Prostate gland (tissue), 2 donors: ENCODE measurements at regions not wholly inside any gene's neighbourhood (a gene's known extent, or its start where the extent isn't known, plus 50 kb on each side); places are given as distances from the start of the nearest gene placed in this dataset.
A peak's percentile ranks its signal among the peaks of the same experiment; 100 is the strongest.

Source experiments
- DNase-seq: peaks from one replicate; pipeline ENCODE4 v3.0.0-alpha.2; 2019; ENCODE audit warnings: low spot score
- H3K27ac ChIP-seq, 2 donors: fragments of 200-600 bp; sonication (generic); 2 replicates each; pipeline ENCODE4 v1.5.1; 2017 to 2019
- H3K27me3 ChIP-seq: fragments of 200-600 bp; sonication (generic); replicated peaks from 2 replicates; pipeline ENCODE4 v1.5.1; 2019; ENCODE audit not compliant: insufficient read depth
- H3K36me3 ChIP-seq, 2 donors: fragments of 200-600 bp; sonication (generic); 1 replicate in 1 of 2; 2 replicates in 1 of 2; pipeline versions ENCODE4 v1.5.1 to v1.8.1; 2017 to 2019
- H3K4me1 ChIP-seq: fragments of 200-600 bp; sonication (generic); replicated peaks from 2 replicates; pipeline ENCODE4 v1.5.1; 2019
- H3K4me3 ChIP-seq, 2 donors: fragments of 200-600 bp; sonication (generic); 2 replicates each; pipeline ENCODE4 v1.5.1; 2017 to 2019
- H3K9me3 ChIP-seq: fragments of 200-600 bp; sonication (generic); 2 replicates; pipeline ENCODE4 v1.5.1; 2017
- CTCF ChIP-seq, 4 experiments: fragments of 200-600 bp in 2 of 4; fragments of 450-650 bp in 2 of 4; sonication (generic) in 2 of 4; IDR thresholded peaks; 1 replicate in 3 of 4; 2 replicates in 1 of 4; pipeline ENCODE4 v1.5.1; 2016 to 2019; ENCODE audit warnings: antibody characterized with exemption in 4 of 4, mild to moderate bottlenecking in 2 of 4, moderate library complexity in 2 of 4
- POLR2A ChIP-seq: fragments of 450-650 bp; IDR thresholded peaks from one replicate; pipeline ENCODE4 v1.6.1; 2016; ENCODE audit warnings: antibody characterized with exemption, mild to moderate bottlenecking
- POLR2AphosphoS5 ChIP-seq: sonication (generic); formaldehyde crosslinking; IDR thresholded peaks from one replicate; pipeline ENCODE4 v1.6.1; 2017; ENCODE audit warnings: antibody characterized with exemption
- WGBS: methylation state at CpG from one replicate; pipeline ENCODE4 v1.1.5; 2018; 5-methylcytosine and 5-hydroxymethylcytosine counted together
- intact Hi-C: fragments of 100-400 bp; cut with DNase I; formaldehyde crosslinking; loops from one replicate; pipeline ENCODE4 v1.14.2; 2022

DNA sequence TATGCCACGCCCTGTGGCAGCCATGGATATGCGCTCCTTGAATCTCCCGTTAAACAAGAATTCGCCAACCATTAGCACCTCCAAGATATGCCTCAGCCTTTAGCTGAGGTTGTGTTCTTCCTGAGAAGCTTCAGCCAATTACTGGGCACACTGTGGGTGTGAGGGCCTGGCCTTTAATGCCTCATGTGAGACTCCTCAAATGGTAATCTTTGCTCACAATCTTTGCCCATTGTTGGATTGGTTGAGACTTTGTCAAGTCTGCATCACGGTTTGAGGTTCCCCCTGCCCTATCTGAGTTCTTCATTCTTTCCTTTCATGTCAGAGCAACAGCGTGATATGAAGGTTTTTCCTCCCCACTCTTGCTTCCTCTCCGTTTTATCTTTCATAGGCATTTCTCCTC is 108.1 kb upstream of the CCDC54 start:
- DNase-seq: no peak
- Histone ChIP-seq H3K27ac (no peak overlapping the region), H3K27me3 (no peaks in the 10 kb centered on the region), H3K9me3 (no peaks in the 10 kb centered on the region), H3K4me3 (no peak overlapping the region), H3K4me1 (no peaks in the 10 kb centered on the region), H3K36me3 (no peaks in the 10 kb centered on the region)
- TF ChIP-seq POLR2A (no peak), POLR2AphosphoS5 (no peak), CTCF (IDR thresholded peaks at IDR 0.05) (no peak)
- whole genome bisulfite sequencing: 91% methylated on average over 7 of the region's 7 CpGs
- intact Hi-C loops: no loop called here

DNA sequence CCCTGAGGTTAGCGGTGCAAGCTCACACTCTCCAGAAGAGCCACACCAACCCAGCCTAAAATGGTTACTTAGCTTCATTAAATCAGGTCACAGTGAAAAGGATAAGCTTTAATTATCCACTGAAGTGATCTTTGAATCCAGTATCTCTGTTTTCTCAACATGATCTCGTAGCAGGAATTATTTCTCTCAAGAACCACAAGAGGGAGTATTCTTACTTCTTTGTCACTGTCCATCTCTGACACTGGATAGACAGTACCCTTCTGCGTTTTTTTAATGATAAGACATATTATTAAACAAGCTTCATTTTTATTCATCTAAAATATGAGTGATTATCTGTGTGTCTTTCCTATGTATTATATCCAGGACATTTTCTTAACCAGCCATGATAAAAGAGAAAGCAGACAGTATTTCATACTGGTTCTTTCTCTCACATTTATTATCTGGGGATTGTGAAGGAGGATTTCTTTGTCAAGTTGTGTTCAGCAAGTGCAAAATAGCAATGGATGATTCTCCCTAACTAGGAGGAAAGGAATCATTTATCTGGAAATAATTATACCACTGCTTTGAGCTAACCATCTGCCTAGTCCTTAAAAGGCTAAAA is 105.4 kb upstream of the CCDC54 start:
- TF ChIP-seq CTCF (IDR thresholded peaks at IDR 0.05) (peak; percentile 45 to 72 (median 66)), POLR2A (no peak), POLR2AphosphoS5 (no peak)
- H3K36me3 ChIP-seq: no peaks in the 10 kb centered on the region
- no peak for DNase-seq
- 15% methylated on average over 3 of the region's 3 CpGs for WGBS
- no peaks in the 10 kb centered on the region for H3K27me3 ChIP-seq
- intact Hi-C loops: loop anchor here (2.0 kb wide), 1 partner anchor 149 kb away; no protein-coding TSS in a partner anchor
- no peak overlapping the region for H3K27ac ChIP-seq
- H3K9me3 ChIP-seq: no peaks in the 10 kb centered on the region
- no peak overlapping the region for H3K4me3 ChIP-seq
- H3K4me1 ChIP-seq: no peaks in the 10 kb centered on the region

DNA sequence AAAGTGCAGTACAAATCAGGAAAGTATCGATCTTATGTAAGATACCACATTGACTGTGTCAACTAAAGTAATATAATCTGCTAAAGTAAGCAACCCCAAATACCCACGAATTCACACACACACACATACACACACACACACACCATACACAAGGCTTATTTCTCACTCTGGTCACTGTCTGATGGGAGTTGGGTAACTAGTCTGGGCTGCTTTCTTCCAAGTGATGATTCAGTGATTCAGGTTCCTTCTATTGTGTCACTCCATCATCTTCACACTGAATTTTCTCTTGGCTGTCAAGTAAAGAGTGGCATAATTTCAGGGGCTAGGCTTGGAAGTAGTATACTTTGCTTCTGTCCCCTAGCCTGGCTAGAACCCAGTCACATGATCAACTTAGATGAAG is 104.8 kb upstream of the CCDC54 start:
- no peak for TF ChIP-seq POLR2AphosphoS5
- no peak for TF ChIP-seq POLR2A
- no peak for TF ChIP-seq CTCF (IDR thresholded peaks at IDR 0.05)
- Histone ChIP-seq H3K27ac (no peak overlapping the region), H3K4me3 (no peak overlapping the region), H3K9me3 (no peaks in the 10 kb centered on the region), H3K27me3 (no peaks in the 10 kb centered on the region), H3K36me3 (no peaks in the 10 kb centered on the region), H3K4me1 (no peaks in the 10 kb centered on the region)
- intact Hi-C loops: no loop called here
- WGBS: 83% methylated on average over 2 of the region's 2 CpGs
- no peak for DNase-seq

DNA sequence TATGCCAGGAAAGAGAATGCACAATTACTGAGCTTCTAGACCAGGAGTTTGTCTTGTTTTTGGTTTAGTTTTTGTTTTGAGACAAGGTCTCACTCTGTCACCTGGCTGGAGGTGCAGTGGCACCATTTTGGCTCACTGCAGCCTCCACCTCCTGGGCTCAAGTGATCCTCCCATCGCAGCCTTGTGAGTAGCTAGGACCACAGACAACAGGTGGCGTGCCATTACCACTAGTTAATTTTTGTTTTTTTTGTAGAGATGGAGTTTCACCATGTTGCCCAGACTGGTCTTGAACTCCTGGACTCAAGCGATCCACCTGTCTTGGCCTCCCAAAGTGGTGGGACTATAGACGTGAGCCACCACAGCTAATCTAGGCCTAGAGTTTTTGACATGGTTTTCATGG is 104.4 kb upstream of the CCDC54 start:
- H3K4me1 ChIP-seq: no peaks in the 10 kb centered on the region
- no peak overlapping the region for H3K27ac ChIP-seq
- intact Hi-C loops: no loop called here
- WGBS: 97% methylated on average over 4 of the region's 4 CpGs
- no peaks in the 10 kb centered on the region for H3K36me3 ChIP-seq
- TF ChIP-seq CTCF (IDR thresholded peaks at IDR 0.05): no peak
- no peak for TF ChIP-seq POLR2A
- TF ChIP-seq POLR2AphosphoS5: no peak
- no peak overlapping the region for H3K4me3 ChIP-seq
- H3K9me3 ChIP-seq: no peaks in the 10 kb centered on the region
- no peak for DNase-seq
- H3K27me3 ChIP-seq: no peaks in the 10 kb centered on the region

GRCh38 chr3:107273771-107274170 is 103.5 kb upstream of the CCDC54 start:
- H3K36me3 ChIP-seq: no peaks in the 10 kb centered on the region
- DNase-seq: no peak
- no peak overlapping the region for H3K4me3 ChIP-seq
- no peaks in the 10 kb centered on the region for H3K27me3 ChIP-seq
- H3K27ac ChIP-seq: no peak overlapping the region
- no peaks in the 10 kb centered on the region for H3K4me1 ChIP-seq
- H3K9me3 ChIP-seq: no peaks in the 10 kb centered on the region
- WGBS: 94% methylated on average over 2 of the region's 2 CpGs
- intact Hi-C loops: no loop called here
- TF ChIP-seq POLR2A (no peak), CTCF (IDR thresholded peaks at IDR 0.05) (no peak), POLR2AphosphoS5 (no peak)
